HG03139 (cell line): ENCODE measurements at regions not wholly inside any gene's neighbourhood (a gene's known extent, or its start where the extent isn't known, plus 50 kb on each side); places are given as distances from the start of the nearest gene placed in this dataset.

Experiments used
- ATAC-seq: cut with Tn5 transposase; IDR thresholded peaks from one replicate; pipeline ENCODE4 v1.9.1; 2021; ENCODE audit not compliant: unreplicated experiment

GRCh38 chr14:65928995-65929394 is 516.5 kb downstream of the FUT8 start:
- ATAC-seq, result no peak

- no peak for ATAC-seq
Observed at GRCh38 chr14:65933400-65934069, 521.0 kb downstream of the FUT8 start.

- ATAC-seq, result no peak
Observed at GRCh38 chr14:65934070-65934435, 521.5 kb downstream of the FUT8 start.

DNA sequence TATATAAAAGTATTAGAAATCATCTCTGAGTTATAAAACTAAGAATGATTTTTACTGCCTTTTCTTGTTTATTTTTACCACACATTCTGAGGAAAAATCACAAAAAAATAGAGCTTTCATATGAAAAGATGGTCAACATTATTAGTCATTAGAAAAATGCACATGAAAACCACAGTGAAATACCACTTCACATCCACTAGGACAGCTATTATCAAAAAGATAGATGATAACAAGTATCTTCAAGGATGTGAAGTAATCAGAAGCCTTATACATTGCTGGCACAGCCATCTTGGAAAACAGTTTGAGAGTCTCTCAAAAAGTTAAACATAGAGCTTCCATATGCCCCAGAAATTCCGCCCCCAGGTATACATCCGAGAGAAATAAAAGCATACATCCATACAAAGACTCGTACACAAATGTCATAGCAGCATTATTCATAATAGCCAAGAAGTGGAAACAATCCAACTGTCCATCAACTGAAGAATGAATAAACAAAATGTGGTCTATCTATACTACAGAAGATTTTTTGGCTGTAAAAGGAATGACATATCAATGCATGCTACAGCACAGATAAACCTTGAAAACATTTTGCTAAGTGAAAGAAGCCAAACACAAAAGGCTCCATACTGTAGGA is 523.9 kb downstream of the FUT8 start:
- ATAC-seq, result no peak

- no peak for ATAC-seq
Observed at GRCh38 chr14:65937079-65937959, 524.8 kb downstream of the FUT8 start.

- no peak for ATAC-seq
Observed at GRCh38 chr14:65937960-65938316, 525.4 kb downstream of the FUT8 start.

DNA sequence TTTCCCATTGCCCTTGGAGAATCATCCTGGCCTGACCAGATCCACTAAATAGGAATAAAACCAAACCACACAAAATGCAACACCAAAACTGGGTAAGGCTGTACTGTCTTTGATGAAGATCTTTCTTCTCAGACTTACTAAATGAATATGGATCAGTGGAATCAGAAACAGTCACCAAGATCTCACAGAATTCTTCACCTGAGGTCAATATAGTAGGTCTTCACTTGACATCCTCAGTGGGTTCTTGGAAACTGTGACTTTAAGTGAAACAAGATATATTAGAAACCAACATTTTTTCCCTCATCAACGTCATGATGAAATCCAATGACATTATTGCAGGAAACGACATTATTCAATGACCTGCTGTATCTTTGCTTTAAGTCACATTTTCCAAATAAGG is 526.2 kb downstream of the FUT8 start:
- ATAC-seq, result no peak

- ATAC-seq, result no peak
Observed at GRCh38 chr14:65939184-65939583, 526.7 kb downstream of the FUT8 start.

- ATAC-seq, result no peak
Observed at GRCh38 chr14:65940056-65940735, 527.7 kb downstream of the FUT8 start.

DNA sequence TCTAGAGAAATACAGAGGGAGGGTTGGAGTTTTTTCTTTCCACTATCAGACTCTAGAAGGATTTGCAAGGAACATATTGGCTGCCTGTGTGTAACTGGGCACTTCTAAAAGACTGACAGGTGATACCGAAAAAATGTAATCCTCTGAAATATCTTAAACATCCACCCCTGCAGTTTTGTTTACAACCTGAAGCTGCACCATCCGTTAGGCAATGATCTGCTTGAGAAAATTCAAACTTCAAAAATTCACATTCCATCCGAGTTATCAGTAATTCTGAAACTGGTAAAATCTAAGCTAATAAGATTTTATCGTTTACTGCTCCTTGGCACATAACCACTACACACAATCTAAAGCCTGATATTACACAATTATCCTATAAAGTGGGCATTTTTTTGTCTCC is 528.6 kb downstream of the FUT8 start:
- no peak for ATAC-seq

GRCh38 chr14:65943150-65943549 is 530.6 kb downstream of the FUT8 start:
- ATAC-seq, result no peak

DNA sequence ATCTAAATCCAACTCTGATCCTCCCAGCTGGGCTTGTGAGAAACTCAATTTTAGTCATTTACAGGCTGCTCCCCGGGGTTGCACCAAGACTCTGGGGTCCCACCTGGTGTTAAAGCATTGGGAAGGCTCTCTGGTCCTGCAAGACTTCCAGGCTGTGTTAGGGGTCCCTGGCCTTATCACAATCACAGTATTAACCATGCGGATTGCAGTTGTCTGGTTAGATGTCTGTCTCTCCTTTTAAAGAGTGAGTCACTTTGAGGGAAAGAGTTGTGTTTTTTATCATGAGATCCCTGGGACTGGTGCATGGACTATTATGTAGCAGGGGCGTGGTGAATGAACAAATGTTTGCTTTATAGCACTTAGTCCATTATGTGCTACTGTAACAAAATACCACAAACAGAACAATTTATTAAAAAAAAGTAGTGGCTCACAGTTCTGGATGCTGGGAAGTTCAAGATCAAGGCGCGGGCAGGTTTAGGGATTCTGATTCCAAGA is 531.4 kb downstream of the FUT8 start:
- no peak for ATAC-seq

GRCh38 chr14:65945327-65945726 is 532.8 kb downstream of the FUT8 start:
- no peak for ATAC-seq

GRCh38 chr14:65946494-65946893 is 534.0 kb downstream of the FUT8 start:
- no peak for ATAC-seq

DNA sequence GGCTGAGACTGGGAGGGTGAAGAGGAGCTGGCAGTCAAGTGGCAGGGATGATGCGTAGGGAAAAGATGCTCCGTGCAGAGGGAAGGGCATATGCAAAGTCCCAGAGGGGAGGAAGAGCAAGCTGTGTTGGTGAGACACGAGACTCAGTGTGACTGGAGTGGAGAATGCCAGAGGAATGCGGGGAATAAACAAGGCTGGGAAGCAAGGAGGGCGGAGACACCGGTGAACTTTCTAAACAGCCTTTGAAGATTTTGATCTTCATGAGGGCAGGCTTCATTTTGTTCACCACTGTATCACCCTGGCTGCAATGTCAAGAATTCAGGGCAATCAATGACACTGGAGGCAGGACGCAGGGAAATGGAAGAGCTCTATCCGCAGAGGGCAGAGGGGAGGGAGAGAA is 535.8 kb downstream of the FUT8 start:
- no peak for ATAC-seq

DNA sequence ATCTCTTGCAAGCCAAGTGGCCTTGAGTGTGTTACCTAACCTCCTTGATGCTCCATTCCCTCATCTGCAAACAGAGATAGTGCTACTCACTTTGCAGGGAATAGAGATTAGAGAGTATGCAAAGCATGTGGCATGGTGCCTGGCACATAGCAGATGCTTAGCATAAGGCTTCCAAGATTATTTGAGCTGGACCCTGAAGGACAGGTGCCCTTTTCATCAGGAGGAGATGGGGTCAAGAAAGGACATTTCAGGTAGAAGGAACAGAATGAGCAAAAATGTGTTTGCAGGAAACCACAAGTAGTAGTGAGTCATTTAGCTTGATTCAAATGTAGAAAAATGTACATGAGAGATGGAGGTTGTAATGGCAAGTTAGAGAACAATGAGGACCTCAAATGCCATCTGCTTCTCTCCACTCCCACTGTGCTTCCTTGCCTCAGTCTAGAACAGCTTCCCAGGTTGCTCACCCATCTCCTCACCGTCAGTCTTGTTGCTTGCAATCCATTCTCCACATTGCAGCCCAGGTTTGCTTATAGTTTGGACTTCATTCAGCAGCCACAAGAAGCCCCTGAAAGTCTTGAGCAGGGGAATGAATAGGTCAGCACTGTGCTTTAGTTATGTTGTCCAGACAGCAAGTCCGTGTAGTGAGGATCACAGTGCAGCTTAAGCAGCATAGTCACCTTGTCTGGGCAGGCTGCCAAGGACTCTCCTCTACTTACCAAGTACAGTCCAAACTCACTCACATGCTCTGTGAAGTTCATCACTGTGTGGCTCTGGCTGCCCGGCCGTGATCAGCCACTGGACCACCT is 536.3 kb upstream of the CCDC196 start:
- peak; percentile 58 for ATAC-seq

DNA sequence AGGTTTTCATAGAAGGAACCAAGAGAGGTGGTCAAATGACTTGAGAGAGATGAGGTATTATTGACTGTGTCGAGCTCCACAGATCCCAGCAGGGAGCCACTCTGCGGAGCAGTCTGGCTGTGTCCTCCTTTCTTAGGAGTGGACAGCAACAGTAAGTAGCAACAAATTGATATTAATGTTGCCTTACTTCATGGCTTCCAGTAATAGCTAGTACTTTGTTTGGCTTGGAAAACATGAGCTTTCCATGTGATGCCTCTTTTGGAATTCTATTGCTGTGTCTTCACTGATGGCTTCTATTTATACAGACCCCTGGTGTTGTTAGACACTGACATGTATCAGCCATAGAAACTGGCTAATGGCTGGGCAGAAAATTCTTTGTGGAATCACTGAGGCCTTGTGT is 531.2 kb upstream of the CCDC196 start:
- no peak for ATAC-seq

DNA sequence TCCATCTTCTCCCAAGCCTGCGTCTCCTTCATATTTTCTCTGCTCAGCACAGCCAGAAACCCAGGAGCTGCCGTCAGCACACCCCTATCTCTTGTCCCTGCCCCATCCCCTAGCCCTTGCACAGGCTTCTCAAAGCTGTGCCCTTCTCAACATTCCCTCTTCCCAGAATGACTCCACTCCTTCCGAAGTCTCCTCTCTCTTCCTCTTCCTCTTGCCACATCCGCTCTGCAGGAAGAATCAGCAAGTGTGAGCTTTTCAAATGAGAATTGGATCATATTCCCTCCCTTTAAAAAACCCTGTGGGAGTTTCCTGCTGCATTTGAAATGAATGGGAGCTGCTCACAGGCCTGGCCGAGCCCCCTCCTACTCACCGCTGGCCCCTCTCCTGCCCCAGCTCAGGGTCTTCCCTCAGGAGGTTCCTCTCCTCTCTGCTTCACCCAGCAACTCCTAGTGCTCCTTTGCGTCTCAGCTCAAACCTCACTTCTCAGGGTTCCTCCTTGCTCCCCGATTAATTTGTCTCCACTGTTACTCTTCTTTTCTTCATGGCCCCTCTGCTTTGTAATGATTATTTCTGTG is 528.5 kb upstream of the CCDC196 start:
- ATAC-seq, result no peak

DNA sequence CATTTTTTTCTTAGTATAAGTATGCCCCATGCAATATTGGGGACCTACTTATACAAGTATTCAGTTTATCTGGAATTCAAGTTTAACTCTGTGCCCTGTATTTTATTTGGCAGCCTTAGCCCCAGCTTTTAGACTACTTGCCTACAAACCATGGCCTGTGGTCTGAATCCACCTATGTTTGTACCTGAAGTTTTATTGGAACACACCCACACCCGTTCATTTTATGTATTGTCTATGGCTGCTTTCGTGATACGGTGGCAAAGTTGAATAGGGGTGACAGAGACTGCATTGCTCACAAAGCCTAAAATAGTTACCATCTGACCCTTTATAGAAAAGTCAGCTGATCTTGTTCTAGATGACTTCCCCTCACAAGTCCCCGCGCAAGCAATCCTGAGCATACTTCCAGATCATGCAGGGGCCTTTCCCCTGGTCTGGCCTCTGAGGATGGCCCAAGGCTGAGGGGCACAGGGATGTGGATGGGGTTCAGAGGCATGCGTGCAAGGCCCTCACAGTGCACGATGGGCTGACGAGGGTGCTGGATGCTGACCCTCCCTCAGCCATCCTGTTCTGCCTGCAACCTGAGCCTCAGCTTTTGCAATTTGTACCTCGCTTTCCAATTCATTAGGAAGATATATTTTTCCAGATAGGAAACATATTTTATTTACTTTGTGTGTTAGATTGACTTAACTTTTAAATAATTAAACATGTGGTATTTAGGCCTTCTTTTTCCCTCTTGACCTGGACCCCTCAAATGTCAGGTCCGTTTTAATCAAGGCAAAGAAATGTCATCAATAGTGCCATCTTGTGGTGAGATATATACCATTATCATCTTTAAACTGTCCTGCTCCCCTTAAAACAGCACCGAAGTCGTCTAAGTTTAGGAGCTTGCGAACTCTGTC is 527.3 kb upstream of the CCDC196 start:
- peak; percentile 40 for ATAC-seq
